ENCODE measurements at regions not wholly inside any gene's neighbourhood (a gene's known extent, or its start where the extent isn't known, plus 50 kb on each side); places are given as distances from the start of the nearest gene placed in this dataset.

GRCh38 chr2:19226871-19227270 lies 131.6 kb downstream of the OSR1 start:
- TF ChIP-seq EZH2 (IDR thresholded peaks at IDR 0.05; ENCODE audit: insufficient read depth, poor library complexity, severe bottlenecking) = no peak
- TF ChIP-seq EZH2phosphoT487 (IDR thresholded peaks at IDR 0.05; ENCODE audit: insufficient read depth, low read depth) = no peak
- H3K9me2 ChIP-seq (ENCODE audit: insufficient read depth) = no peaks in the 10 kb centered on the region
- no peak overlapping the region for H3K4me3 ChIP-seq
- 89 to 95% methylated on average over 4 of the region's 4 CpGs for WGBS, 2 experiments (ENCODE audit: low coverage in 1 of 2, low lambda C conversion rate in 2 of 2, missing lambda C conversion rate in 2 of 2)
- no peak for DNase-seq
- H3K79me2 ChIP-seq (ENCODE audit: insufficient read depth) = no peaks in the 10 kb centered on the region
- no peak overlapping the region for H2AFZ ChIP-seq
- H4K20me1 ChIP-seq (ENCODE audit: insufficient read depth) = no peaks in the 10 kb centered on the region
- H3K9ac ChIP-seq = no peak overlapping the region
- no peaks in the 10 kb centered on the region for H3F3A ChIP-seq (ENCODE audit: insufficient read depth)
- no peaks in the 10 kb centered on the region for H3K27me3 ChIP-seq (replicated peaks; ENCODE audit: insufficient read depth)
- H3K4me2 ChIP-seq (ENCODE audit: unreplicated experiment) = no peak overlapping the region
- no peaks in the 10 kb centered on the region for H3K36me3 ChIP-seq (ENCODE audit: low read depth)
- no peaks in the 10 kb centered on the region for H3K9me3 ChIP-seq (ENCODE audit: low read depth)
- no peaks in the 10 kb centered on the region for H3K4me1 ChIP-seq (ENCODE audit: insufficient read depth)
- H3K27ac ChIP-seq = no peak overlapping the region
- in situ Hi-C loops (cut with MboI) = no loop called here

- no peaks in the 10 kb centered on the region for H4K20me1 ChIP-seq (ENCODE audit: insufficient read depth)
- WGBS, 2 experiments (ENCODE audit: low coverage in 1 of 2, low lambda C conversion rate in 2 of 2, missing lambda C conversion rate in 2 of 2) = 89 to 94% methylated on average over 6 of the region's 6 CpGs
- no peak overlapping the region for H3K4me3 ChIP-seq
- H3F3A ChIP-seq (ENCODE audit: insufficient read depth) = no peaks in the 10 kb centered on the region
- H3K27me3 ChIP-seq (replicated peaks; ENCODE audit: insufficient read depth) = no peaks in the 10 kb centered on the region
- in situ Hi-C loops (cut with MboI) = no loop called here
- no peak overlapping the region for H3K9ac ChIP-seq
- H3K4me1 ChIP-seq (ENCODE audit: insufficient read depth) = no peaks in the 10 kb centered on the region
- H3K27ac ChIP-seq = no peak overlapping the region
- no peaks in the 10 kb centered on the region for H3K9me3 ChIP-seq (ENCODE audit: low read depth)
- no peak overlapping the region for H3K4me2 ChIP-seq (ENCODE audit: unreplicated experiment)
- H3K79me2 ChIP-seq (ENCODE audit: insufficient read depth) = no peaks in the 10 kb centered on the region
- TF ChIP-seq EZH2phosphoT487 (IDR thresholded peaks at IDR 0.05; ENCODE audit: insufficient read depth, low read depth) (no peak), EZH2 (IDR thresholded peaks at IDR 0.05; ENCODE audit: insufficient read depth, poor library complexity, severe bottlenecking) (no peak)
- H3K36me3 ChIP-seq (ENCODE audit: low read depth) = no peaks in the 10 kb centered on the region
- no peak for DNase-seq
- no peak overlapping the region for H2AFZ ChIP-seq
- no peaks in the 10 kb centered on the region for H3K9me2 ChIP-seq (ENCODE audit: insufficient read depth)
Observed at GRCh38 chr2:19226386-19226785, 132.0 kb downstream of the OSR1 start.

- no peak overlapping the region for H3K27ac ChIP-seq
- no peaks in the 10 kb centered on the region for H3F3A ChIP-seq (ENCODE audit: insufficient read depth)
- no peaks in the 10 kb centered on the region for H3K36me3 ChIP-seq (ENCODE audit: low read depth)
- H3K4me1 ChIP-seq (ENCODE audit: insufficient read depth) = no peaks in the 10 kb centered on the region
- no peaks in the 10 kb centered on the region for H4K20me1 ChIP-seq (ENCODE audit: insufficient read depth)
- H3K9me2 ChIP-seq (ENCODE audit: insufficient read depth) = no peaks in the 10 kb centered on the region
- WGBS, 2 experiments (ENCODE audit: low coverage in 1 of 2, low lambda C conversion rate in 2 of 2, missing lambda C conversion rate in 2 of 2) = 95 to 100% methylated on average over 1 of the region's 1 CpG
- H2AFZ ChIP-seq = no peak overlapping the region
- in situ Hi-C loops (cut with MboI) = no loop called here
- no peak for DNase-seq
- no peaks in the 10 kb centered on the region for H3K27me3 ChIP-seq (replicated peaks; ENCODE audit: insufficient read depth)
- H3K4me2 ChIP-seq (ENCODE audit: unreplicated experiment) = no peak overlapping the region
- H3K9ac ChIP-seq = no peak overlapping the region
- H3K79me2 ChIP-seq (ENCODE audit: insufficient read depth) = no peaks in the 10 kb centered on the region
- TF ChIP-seq EZH2phosphoT487 (IDR thresholded peaks at IDR 0.05; ENCODE audit: insufficient read depth, low read depth) (no peak), EZH2 (IDR thresholded peaks at IDR 0.05; ENCODE audit: insufficient read depth, poor library complexity, severe bottlenecking) (no peak)
- no peak overlapping the region for H3K4me3 ChIP-seq
- no peaks in the 10 kb centered on the region for H3K9me3 ChIP-seq (ENCODE audit: low read depth)
Observed at GRCh38 chr2:19225931-19226330, 132.5 kb downstream of the OSR1 start.

GRCh38 chr2:19225126-19225525 lies 133.3 kb downstream of the OSR1 start:
- Histone ChIP-seq H3K9me3 (ENCODE audit: low read depth) (no peaks in the 10 kb centered on the region), H3K4me3 (no peak overlapping the region), H3K9me2 (ENCODE audit: insufficient read depth) (no peaks in the 10 kb centered on the region), H3K4me2 (ENCODE audit: unreplicated experiment) (no peak overlapping the region), H3F3A (ENCODE audit: insufficient read depth) (no peaks in the 10 kb centered on the region), H2AFZ (no peak overlapping the region), H3K9ac (no peak overlapping the region), H4K20me1 (ENCODE audit: insufficient read depth) (no peaks in the 10 kb centered on the region), H3K27ac (no peak overlapping the region), H3K27me3 (replicated peaks; ENCODE audit: insufficient read depth) (no peaks in the 10 kb centered on the region), H3K79me2 (ENCODE audit: insufficient read depth) (no peaks in the 10 kb centered on the region), H3K36me3 (ENCODE audit: low read depth) (no peaks in the 10 kb centered on the region), H3K4me1 (ENCODE audit: insufficient read depth) (no peaks in the 10 kb centered on the region)
- in situ Hi-C loops (cut with MboI) = no loop called here
- TF ChIP-seq EZH2 (IDR thresholded peaks at IDR 0.05; ENCODE audit: insufficient read depth, poor library complexity, severe bottlenecking) (no peak), EZH2phosphoT487 (IDR thresholded peaks at IDR 0.05; ENCODE audit: insufficient read depth, low read depth) (no peak)
- no peak for DNase-seq

- Histone ChIP-seq H4K20me1 (ENCODE audit: insufficient read depth) (no peaks in the 10 kb centered on the region), H2AFZ (no peak overlapping the region), H3K4me1 (ENCODE audit: insufficient read depth) (no peaks in the 10 kb centered on the region), H3K79me2 (ENCODE audit: insufficient read depth) (no peaks in the 10 kb centered on the region), H3K4me3 (no peak overlapping the region), H3K9ac (no peak overlapping the region), H3K4me2 (ENCODE audit: unreplicated experiment) (no peak overlapping the region), H3K36me3 (ENCODE audit: low read depth) (no peaks in the 10 kb centered on the region), H3K9me2 (ENCODE audit: insufficient read depth) (no peaks in the 10 kb centered on the region), H3K27ac (no peak overlapping the region), H3K27me3 (replicated peaks; ENCODE audit: insufficient read depth) (no peaks in the 10 kb centered on the region), H3K9me3 (ENCODE audit: low read depth) (no peaks in the 10 kb centered on the region), H3F3A (ENCODE audit: insufficient read depth) (no peaks in the 10 kb centered on the region)
- DNase-seq = no peak
- no peak for TF ChIP-seq EZH2 (IDR thresholded peaks at IDR 0.05; ENCODE audit: insufficient read depth, poor library complexity, severe bottlenecking)
- no peak for TF ChIP-seq EZH2phosphoT487 (IDR thresholded peaks at IDR 0.05; ENCODE audit: insufficient read depth, low read depth)
- 19 to 28% methylated on average over 1 of the region's 1 CpG for WGBS, 2 experiments (ENCODE audit: low coverage in 1 of 2, low lambda C conversion rate in 2 of 2, missing lambda C conversion rate in 2 of 2)
- in situ Hi-C loops (cut with MboI) = no loop called here
Observed at GRCh38 chr2:19224486-19224885, 133.9 kb downstream of the OSR1 start.
